Endodermal cell (in vitro differentiated cells): ENCODE measurements at regions not wholly inside any gene's neighbourhood (a gene's known extent, or its start where the extent isn't known, plus 50 kb on each side); places are given as distances from the start of the nearest gene placed in this dataset.

Experiments
- DNase-seq: peaks from one replicate; pipeline ENCODE4 v3.0.0-alpha.2; 2017
- H3K27ac ChIP-seq: 2 replicates; pipeline ENCODE4 v1.5.1; 2013; ENCODE audit warnings: mild to moderate bottlenecking, low read depth, low read length, moderate library complexity
- H3K27me3 ChIP-seq: 2 replicates; pipeline ENCODE4 v1.6.1; 2013; ENCODE audit warnings: mild to moderate bottlenecking, low read length, moderate library complexity; ENCODE audit not compliant: insufficient read depth, control insufficient read depth, poor library complexity, severe bottlenecking
- H3K36me3 ChIP-seq: 2 replicates; pipeline ENCODE4 v1.7.0; 2013; ENCODE audit warnings: mild to moderate bottlenecking, low read length, moderate library complexity; ENCODE audit not compliant: control insufficient read depth, insufficient read depth
- H3K4me1 ChIP-seq: one replicate; pipeline ENCODE4 v1.7.0; 2013; ENCODE audit warnings: low read length; ENCODE audit not compliant: control insufficient read depth, insufficient read depth
- H3K4me3 ChIP-seq: 2 replicates; pipeline ENCODE4 v1.5.1; 2013; ENCODE audit warnings: mild to moderate bottlenecking, low read length, moderate library complexity
- H3K9ac ChIP-seq: 2 replicates; pipeline ENCODE4 v1.6.1; 2013; ENCODE audit warnings: mild to moderate bottlenecking, low read length, moderate library complexity; ENCODE audit not compliant: poor library complexity, severe bottlenecking; ENCODE audit errors: extremely low read depth
- H3K9me3 ChIP-seq: 2 replicates; pipeline ENCODE4 v1.6.1; 2013; ENCODE audit warnings: mild to moderate bottlenecking, low read length, moderate library complexity; ENCODE audit not compliant: control insufficient read depth
- H3K27ac Mint-ChIP-seq: 2 replicates; pipeline ENCODE4 v1.8.0; 2020; ENCODE audit warnings: mixed read lengths
- H3K27me3 Mint-ChIP-seq: 2 replicates; pipeline ENCODE4 v1.8.0; 2021; ENCODE audit warnings: mild to moderate bottlenecking, mixed read lengths; ENCODE audit not compliant: insufficient read depth
- H3K36me3 Mint-ChIP-seq: 2 replicates; pipeline ENCODE4 v1.8.0; 2020; ENCODE audit warnings: low read depth, mixed read lengths
- H3K4me1 Mint-ChIP-seq: 2 replicates; pipeline ENCODE4 v1.8.0; 2020; ENCODE audit warnings: mixed read lengths
- H3K4me3 Mint-ChIP-seq: 2 replicates; pipeline ENCODE4 v1.8.0; 2020; ENCODE audit warnings: mild to moderate bottlenecking, moderate library complexity, mixed read lengths
- H3K9me3 Mint-ChIP-seq: 2 replicates; pipeline ENCODE4 v1.8.0; 2020; ENCODE audit warnings: mild to moderate bottlenecking, mixed read lengths
- WGBS, 2 experiments: methylation state at CpG; one replicate each; pipeline versions ENCODE4 v1.1.5 to v1.1.7; 2013; ENCODE audit warnings: missing lambda C conversion rate in 2 of 2, mixed read lengths in 1 of 2; ENCODE audit not compliant: insufficient coverage in 1 of 2, insufficient read length in 1 of 2; 5-methylcytosine and 5-hydroxymethylcytosine counted together
- TF ChIP-seq, protein P1 (sequence below): fragments of 200-600 bp; sonication (generic); conservative IDR thresholded peaks from 2 replicates; pipeline ENCODE4 v1.5.0; 2021; ENCODE audit warnings: antibody characterized with exemption, mild to moderate bottlenecking

DNA sequence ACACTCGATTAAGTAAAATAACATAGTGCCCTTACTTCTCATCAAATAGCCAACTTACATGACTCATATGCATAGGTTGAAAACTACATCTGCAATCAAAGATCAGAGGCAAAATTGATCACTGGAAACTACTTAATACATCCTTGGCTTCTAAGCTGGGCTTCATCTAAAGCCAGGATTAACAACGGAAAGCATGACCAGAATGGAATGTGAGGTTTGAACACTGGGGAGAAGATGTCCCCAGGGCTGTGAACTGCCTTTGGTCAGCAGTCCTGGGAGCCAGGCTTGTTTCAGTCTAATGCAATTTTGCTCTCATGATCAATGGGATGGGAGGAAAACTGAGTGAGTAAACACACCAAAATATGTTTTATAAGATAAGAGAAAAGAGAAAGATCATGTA lies 192.5 kb upstream of the TTC29 start:
- H3K27ac Mint-ChIP-seq = no peak overlapping the region
- Histone ChIP-seq H3K4me1 (peaks cover 3% of the 10 kb centered on the region), H3K27me3 (no peaks in the 10 kb centered on the region), H3K27ac (no peak overlapping the region), H3K36me3 (no peaks in the 10 kb centered on the region), H3K9me3 (no peaks in the 10 kb centered on the region), H3K9ac (no peak overlapping the region), H3K4me3 (no peak overlapping the region)
- WGBS, 2 experiments = 84 to 100% methylated on average over 1 to 2 of the region's 2 CpGs
- no peak for DNase-seq
- H3K36me3 Mint-ChIP-seq = no peaks in the 10 kb centered on the region
- TF ChIP-seq, protein P1, sequence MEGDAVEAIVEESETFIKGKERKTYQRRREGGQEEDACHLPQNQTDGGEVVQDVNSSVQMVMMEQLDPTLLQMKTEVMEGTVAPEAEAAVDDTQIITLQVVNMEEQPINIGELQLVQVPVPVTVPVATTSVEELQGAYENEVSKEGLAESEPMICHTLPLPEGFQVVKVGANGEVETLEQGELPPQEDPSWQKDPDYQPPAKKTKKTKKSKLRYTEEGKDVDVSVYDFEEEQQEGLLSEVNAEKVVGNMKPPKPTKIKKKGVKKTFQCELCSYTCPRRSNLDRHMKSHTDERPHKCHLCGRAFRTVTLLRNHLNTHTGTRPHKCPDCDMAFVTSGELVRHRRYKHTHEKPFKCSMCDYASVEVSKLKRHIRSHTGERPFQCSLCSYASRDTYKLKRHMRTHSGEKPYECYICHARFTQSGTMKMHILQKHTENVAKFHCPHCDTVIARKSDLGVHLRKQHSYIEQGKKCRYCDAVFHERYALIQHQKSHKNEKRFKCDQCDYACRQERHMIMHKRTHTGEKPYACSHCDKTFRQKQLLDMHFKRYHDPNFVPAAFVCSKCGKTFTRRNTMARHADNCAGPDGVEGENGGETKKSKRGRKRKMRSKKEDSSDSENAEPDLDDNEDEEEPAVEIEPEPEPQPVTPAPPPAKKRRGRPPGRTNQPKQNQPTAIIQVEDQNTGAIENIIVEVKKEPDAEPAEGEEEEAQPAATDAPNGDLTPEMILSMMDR = no peak
- H3K9me3 Mint-ChIP-seq = peaks cover 2% of the 10 kb centered on the region
- H3K4me3 Mint-ChIP-seq = no peak overlapping the region
- H3K4me1 Mint-ChIP-seq = peaks cover 19% of the 10 kb centered on the region
- no peaks in the 10 kb centered on the region for H3K27me3 Mint-ChIP-seq

DNA sequence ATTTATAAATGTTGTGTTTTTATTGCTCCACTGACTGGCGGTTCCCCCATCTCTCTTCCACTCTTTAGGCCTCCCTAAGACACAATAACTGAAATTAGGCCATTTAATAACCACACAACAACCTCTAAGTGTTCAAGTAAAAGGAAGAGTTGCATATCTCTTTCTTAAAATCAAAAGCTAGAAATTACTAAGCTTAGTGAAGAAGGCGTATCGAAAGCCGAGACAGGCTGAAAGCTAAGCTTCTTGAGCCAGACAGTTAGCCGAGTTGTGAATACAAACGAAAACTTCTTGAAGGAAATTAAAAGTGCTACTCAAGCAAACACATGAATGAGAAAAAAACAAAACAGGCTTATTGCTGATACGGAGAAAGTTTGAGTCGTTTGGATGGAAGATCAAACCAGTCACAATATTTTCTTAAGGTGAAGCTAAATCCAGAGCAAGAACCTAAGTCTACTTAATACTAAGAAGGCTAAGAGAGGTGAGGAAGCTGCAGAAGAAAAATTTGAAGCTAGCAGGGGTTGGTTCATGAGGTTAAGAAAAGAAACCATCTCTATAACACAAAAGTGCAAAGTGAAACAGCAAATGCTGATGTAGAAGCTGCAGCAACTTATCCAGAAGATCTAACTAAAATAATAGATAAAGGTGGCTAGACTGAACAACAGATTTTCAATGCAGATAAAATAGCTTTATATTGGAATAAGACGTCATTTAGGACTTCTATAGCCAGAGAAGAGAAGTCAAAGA lies 194.0 kb upstream of the TTC29 start:
- no peak overlapping the region for H3K4me3 ChIP-seq
- TF ChIP-seq, protein P1 = no peak
- no peaks in the 10 kb centered on the region for H3K36me3 ChIP-seq
- no peak overlapping the region for H3K27ac ChIP-seq
- Mint-ChIP-seq H3K4me3 (no peak overlapping the region), H3K36me3 (no peaks in the 10 kb centered on the region), H3K4me1 (peaks cover 19% of the 10 kb centered on the region), H3K27ac (no peak overlapping the region), H3K9me3 (peaks cover 2% of the 10 kb centered on the region), H3K27me3 (no peaks in the 10 kb centered on the region)
- no peak for DNase-seq
- H3K9me3 ChIP-seq = no peaks in the 10 kb centered on the region
- H3K4me1 ChIP-seq = peaks cover 3% of the 10 kb centered on the region
- no peak overlapping the region for H3K9ac ChIP-seq
- 91 to 95% methylated on average over 7 to 9 of the region's 9 CpGs for WGBS, 2 experiments
- no peaks in the 10 kb centered on the region for H3K27me3 ChIP-seq

DNA sequence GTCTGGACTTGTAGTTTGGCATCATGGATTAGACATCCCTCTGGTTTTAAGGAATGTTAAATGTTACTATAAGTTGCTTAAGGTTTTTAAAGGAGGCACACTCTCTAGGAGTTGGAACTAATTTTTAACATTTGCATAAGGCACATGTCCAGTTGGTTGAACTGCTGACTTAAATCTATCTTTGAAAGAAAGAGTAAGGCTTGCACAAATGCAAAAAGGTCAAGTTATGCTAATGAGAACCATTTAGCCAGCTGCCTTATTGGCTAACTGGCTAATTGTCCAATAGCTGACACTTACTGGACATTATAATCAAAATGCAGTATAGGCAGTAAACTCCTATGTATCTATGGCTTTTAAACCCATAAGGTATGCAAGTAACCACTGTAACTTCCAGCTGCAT lies 206.1 kb upstream of the TTC29 start:
- no peak overlapping the region for H3K9ac ChIP-seq
- no peak overlapping the region for H3K27ac Mint-ChIP-seq
- no peaks in the 10 kb centered on the region for H3K36me3 Mint-ChIP-seq

More for the DNA sequence above, 206.1 kb upstream of the TTC29 start:
- no peaks in the 10 kb centered on the region for H3K36me3 ChIP-seq
- Mint-ChIP-seq H3K4me1 (no peaks in the 10 kb centered on the region), H3K27me3 (peaks cover 6% of the 10 kb centered on the region), H3K9me3 (peaks cover 4% of the 10 kb centered on the region), H3K4me3 (no peak overlapping the region)
- H3K4me1 ChIP-seq = no peaks in the 10 kb centered on the region
- H3K9me3 ChIP-seq = peaks cover 3% of the 10 kb centered on the region
- no peaks in the 10 kb centered on the region for H3K27me3 ChIP-seq
- H3K4me3 ChIP-seq = no peak overlapping the region
- TF ChIP-seq, protein P1 = no peak
- DNase-seq = no peak
- no peak overlapping the region for H3K27ac ChIP-seq
